HepG2 (cell line): ENCODE measurements at regions not wholly inside any gene's neighbourhood (a gene's known extent, or its start where the extent isn't known, plus 50 kb on each side); places are given as distances from the start of the nearest gene placed in this dataset.

ENCODE experiments used
- ATAC-seq: fragments of 200-7000 bp; cut with Tn5 transposase; 3 replicates; pipeline ENCODE4 v1.9.1; 2020; ENCODE audit warnings: mild to moderate bottlenecking, moderate library complexity
- BruUV-seq: library from RNA; stranded (reverse); fragments of 400-500 nt; replicated peaks from 2 replicates; lab custom pipeline; 2021; lab: Mats Ljungman, UMichigan
- CTCF ChIA-PET: fragments of 300-600 bp; formaldehyde crosslinking; extraction: SDS; loops from one replicate; lab custom pipeline; 2021; ENCODE audit warnings: low total read pairs, inconsistent platforms, low intra/inter-chr PET ratio; lab: Yijun Ruan, JAX
- POLR2A ChIA-PET: fragments of 350-600 bp; sonication (Branson Sonifier 250); formaldehyde crosslinking; loops from one replicate; lab custom pipeline; 2020; ENCODE audit warnings: antibody characterized with exemption, inconsistent platforms; lab: Yijun Ruan, JAX
- DNase-seq: peaks from one replicate; pipeline ENCODE4 v3.0.0-alpha.2; 2015; ENCODE audit warnings: low spot score
- FAIRE-seq: peaks from 3 replicates; lab custom pipeline; 2011; peaks lifted over from hg19 to GRCh38; lab: Jason Lieb, UNC
- H2AFZ ChIP-seq: one replicate; pipeline ENCODE4 v1.6.1; 2011; ENCODE audit warnings: low read length, inconsistent platforms
- H3K27ac ChIP-seq: fragments of 300-600 bp; 3 replicates; pipeline ENCODE4 v1.8.0; 2011; ENCODE audit warnings: mixed run types, mild to moderate bottlenecking, mixed read lengths, low read length, inconsistent platforms; ENCODE audit not compliant: insufficient read depth; ENCODE audit errors: extremely low read length
- H3K27me3 ChIP-seq, 2 experiments: fragments of 200-600 bp in 1 of 2; 2 replicates in 1 of 2; 3 replicates in 1 of 2; pipeline versions ENCODE4 v1.6.0 to v1.8.0; 2011; ENCODE audit warnings: low read length in 2 of 2, mild to moderate bottlenecking in 2 of 2, moderate library complexity in 2 of 2, inconsistent platforms in 1 of 2; ENCODE audit not compliant: insufficient read depth in 2 of 2, control insufficient read depth in 1 of 2
- H3K36me3 ChIP-seq, 2 experiments: fragments of 200-600 bp in 1 of 2; replicated peaks in 1 of 2; 2 replicates in 1 of 2; 3 replicates in 1 of 2; pipeline versions ENCODE4 v1.5.1 to v1.8.0; 2011; ENCODE audit warnings: low read length in 2 of 2, inconsistent platforms in 1 of 2; ENCODE audit not compliant: insufficient read depth in 2 of 2, control insufficient read depth in 1 of 2
- H3K4me1 ChIP-seq: 2 replicates; pipeline ENCODE4 v1.5.1; 2012; ENCODE audit warnings: low read length, inconsistent platforms; ENCODE audit not compliant: insufficient read depth
- H3K4me2 ChIP-seq: 2 replicates; pipeline ENCODE4 v1.6.0; 2011; ENCODE audit warnings: low read depth, low read length, inconsistent platforms
- H3K4me3 ChIP-seq, 3 experiments: fragments of 200-600 bp in 1 of 3; sonication (generic), shearing (Covaris generic) in 1 of 3; replicated peaks in 1 of 3; 2 replicates each; pipeline ENCODE4 v1.5.1; 2011 to 2016; ENCODE audit warnings: low read length in 3 of 3, inconsistent platforms in 2 of 3, low read depth in 2 of 3, mild to moderate bottlenecking in 2 of 3, control low read depth in 1 of 3, mixed read lengths in 1 of 3; ENCODE audit not compliant: insufficient read depth in 1 of 3
- H3K79me2 ChIP-seq: one replicate; pipeline ENCODE4 v1.6.1; 2011; ENCODE audit warnings: low read length, inconsistent platforms; ENCODE audit not compliant: insufficient read depth
- H3K9ac ChIP-seq: 2 replicates; pipeline ENCODE4 v1.6.0; 2011; ENCODE audit warnings: mild to moderate bottlenecking, low read depth, low read length, inconsistent platforms; ENCODE audit not compliant: insufficient read depth
- H3K9me3 ChIP-seq: 2 replicates; pipeline ENCODE4 v1.5.1; 2012; ENCODE audit warnings: mild to moderate bottlenecking, low read length
- H4K20me1 ChIP-seq: 2 replicates; pipeline ENCODE4 v1.6.0; 2011; ENCODE audit warnings: inconsistent platforms, mild to moderate bottlenecking, low read length, moderate library complexity; ENCODE audit not compliant: insufficient read depth
- FOXA3 ChIP-seq: IDR thresholded peaks from 2 replicates; pipeline ENCODE4 v1.6.1; 2016; ENCODE audit warnings: missing genetic modification reagents, missing compliant biosample characterization
- HDAC1 ChIP-seq: sonication (generic); formaldehyde crosslinking; IDR thresholded peaks from 2 replicates; pipeline ENCODE4 v1.5.1; 2020; ENCODE audit warnings: mild to moderate bottlenecking, missing genetic modification reagents
- HHEX ChIP-seq: IDR thresholded peaks from 2 replicates; pipeline ENCODE4 v1.6.1; 2016; ENCODE audit warnings: control low read depth
- HIVEP1 ChIP-seq: sonication (generic); formaldehyde crosslinking; IDR thresholded peaks from 2 replicates; pipeline ENCODE4 v1.4.0; 2020; ENCODE audit warnings: mild to moderate bottlenecking, missing genetic modification reagents
- KDM5A ChIP-seq: fragments of 200-600 bp; sonication (generic); IDR thresholded peaks from 2 replicates; pipeline ENCODE4 v1.7.0; 2018; ENCODE audit warnings: antibody characterized with exemption, mild to moderate bottlenecking, low read length, borderline replicate concordance
- MATR3 ChIP-seq: sonication (generic); formaldehyde crosslinking; IDR thresholded peaks from 2 replicates; pipeline ENCODE4 v1.4.0; 2020; ENCODE audit warnings: missing genetic modification reagents
- MTERF4 ChIP-seq: sonication (generic); formaldehyde crosslinking; IDR thresholded peaks from 2 replicates; pipeline ENCODE4 v1.8.0; 2023; ENCODE audit warnings: mild to moderate bottlenecking, missing genetic modification reagents
- MZF1 ChIP-seq: sonication (generic); formaldehyde crosslinking; IDR thresholded peaks from 2 replicates; pipeline ENCODE4 v1.8.1; 2023; ENCODE audit warnings: mild to moderate bottlenecking, missing genetic modification reagents, borderline replicate concordance
- REXO4 ChIP-seq: sonication (generic); formaldehyde crosslinking; IDR thresholded peaks from 2 replicates; pipeline ENCODE4 v1.8.0; 2022; ENCODE audit warnings: missing genetic modification reagents, mild to moderate bottlenecking, borderline replicate concordance
- YY1 ChIP-seq: IDR thresholded peaks from 2 replicates; pipeline ENCODE4 v1.6.1; 2011; ENCODE audit warnings: low read length, low read depth, moderate library complexity, mild to moderate bottlenecking; ENCODE audit not compliant: insufficient read depth, insufficient replicate concordance
- ZNF180 ChIP-seq: sonication (generic); formaldehyde crosslinking; IDR thresholded peaks from 2 replicates; pipeline ENCODE4 v1.4.0; 2020; ENCODE audit warnings: low read depth, missing genetic modification reagents, borderline replicate concordance
- ZNF460 ChIP-seq: sonication (generic); formaldehyde crosslinking; IDR thresholded peaks from 2 replicates; pipeline ENCODE4 v1.5.1; 2020; ENCODE audit warnings: missing genetic modification reagents, mild to moderate bottlenecking, borderline replicate concordance
- WGBS: methylation state at CpG from one replicate; pipeline ENCODE4 v1.1.6; 2017; ENCODE audit warnings: low lambda C conversion rate; 5-methylcytosine and 5-hydroxymethylcytosine counted together
- in situ Hi-C: cut with HindIII; loops from 2 replicates; pipeline ENCODE4 v1.10.0; 2017; ENCODE audit warnings: low pct_unique_long_range_greater_than_20kb; ENCODE audit not compliant: extremely low pct_ligation_motif_present
- intact Hi-C: fragments of 100-400 bp; cut with micrococcal nuclease; formaldehyde crosslinking; loops from one replicate; pipeline ENCODE4 v1.10.0; 2022; ENCODE audit not compliant: unreplicated experiment

GRCh38 chr13:50744116-50744660, 99.3 kb downstream of the DLEU7 start:
- intact Hi-C loops: no loop called here
- Histone ChIP-seq H3K27me3 (no peaks in the 10 kb centered on the region), H3K79me2 (no peaks in the 10 kb centered on the region), H3K4me3 (no peak overlapping the region), H3K27ac (no peak overlapping the region), H4K20me1 (no peaks in the 10 kb centered on the region), H3K9ac (no peak overlapping the region), H3K4me1 (peaks cover 7% of the 10 kb centered on the region; the same call in 1 of the 2 replicates), H2AFZ (no peak overlapping the region), H3K36me3 (no peaks in the 10 kb centered on the region), H3K9me3 (no peaks in the 10 kb centered on the region), H3K4me2 (no peak overlapping the region)
- no TSS peak for BruUV-seq
- TF ChIP-seq HDAC1 (CRISPR knock-in tag): no peak
- no peak for TF ChIP-seq HIVEP1 (CRISPR knock-in tag)
- no peak for TF ChIP-seq YY1
- TF ChIP-seq ZNF180 (CRISPR knock-in tag): no peak
- no peak for TF ChIP-seq FOXA3
- TF ChIP-seq KDM5A: no peak
- TF ChIP-seq REXO4 (CRISPR knock-in tag): no peak
- no peak for TF ChIP-seq MZF1
- no peak for TF ChIP-seq MTERF4 (CRISPR knock-in tag)
- TF ChIP-seq ZNF460: no peak
- TF ChIP-seq MATR3 (CRISPR knock-in tag): no peak
- TF ChIP-seq HHEX (CRISPR knock-in tag): no peak
- WGBS: 38% methylated on average over 6 of the region's 6 CpGs
- ATAC-seq: no peak; the same call in 2 of the 3 replicates
- ChIA-PET CTCF (no interaction called here), POLR2A (no interaction called here)
- DNase-seq: no peak
- in situ Hi-C loops: no loop called here
- FAIRE-seq: no peak
